ENCODE measurements at regions not wholly inside any gene's neighbourhood (a gene's known extent, or its start where the extent isn't known, plus 50 kb on each side); places are given as distances from the start of the nearest gene placed in this dataset.

- Histone ChIP-seq H3K4me1 (ENCODE audit: insufficient read depth, low read length) (no peaks in the 10 kb centered on the region; the same call in none of the 2 replicates), H3K27me3 (ENCODE audit: insufficient read depth, low read length) (no peaks in the 10 kb centered on the region), H2AK5ac (ENCODE audit: insufficient read length, low read length) (no peak overlapping the region), H3K27ac (ENCODE audit: insufficient read length, low read depth, low read length) (no peak overlapping the region), H2AFZ (ENCODE audit: low read length) (no peak overlapping the region), H3K79me2 (ENCODE audit: insufficient read depth, low read length) (peaks cover 4% of the 10 kb centered on the region; the same call in 1 of the 2 replicates), H3K14ac (ENCODE audit: insufficient read depth, low read length) (no peak overlapping the region), H4K8ac (replicated peaks; ENCODE audit: insufficient read length, low read depth, low read length) (no peak overlapping the region), H3K23me2 (ENCODE audit: insufficient read length, low read depth, low read length, poor library complexity, severe bottlenecking) (no peaks in the 10 kb centered on the region), H3K4ac (ENCODE audit: low read depth, low read length) (no peak overlapping the region), H3K9me3 (ENCODE audit: control insufficient read depth, low read depth, low read length) (no peaks in the 10 kb centered on the region), H3T11ph (ENCODE audit: low read length) (no peak overlapping the region), H3K23ac (ENCODE audit: insufficient read length, low read depth, low read length) (no peak overlapping the region), H2BK15ac (ENCODE audit: low read depth, low read length) (no peak overlapping the region), H3K79me1 (ENCODE audit: insufficient read depth, low read depth, low read length, poor library complexity, severe bottlenecking) (no peaks in the 10 kb centered on the region), H4K5ac (ENCODE audit: insufficient read length, low read depth, low read length) (no peak overlapping the region), H4K91ac (ENCODE audit: insufficient read length, low read depth, low read length) (no peak overlapping the region), H3K56ac (ENCODE audit: insufficient read length, low read depth, low read length) (no peak overlapping the region), H2BK120ac (ENCODE audit: low read depth, low read length, poor library complexity, severe bottlenecking) (no peak overlapping the region), H4K20me1 (ENCODE audit: control insufficient read depth, insufficient read depth, insufficient read length) (no peaks in the 10 kb centered on the region), H3K4me2 (ENCODE audit: insufficient read depth, insufficient read length, low read length) (no peak overlapping the region), H3K9ac (ENCODE audit: extremely low read depth, insufficient read length, low read length) (no peak overlapping the region), H2BK5ac (ENCODE audit: insufficient read length, low read length) (no peak overlapping the region), H2BK12ac (ENCODE audit: insufficient read length, low read depth, low read length) (no peak overlapping the region), H3K18ac (ENCODE audit: insufficient read length, low read depth, low read length) (no peak overlapping the region), H2BK20ac (ENCODE audit: low read depth, low read length, poor library complexity, severe bottlenecking) (no peak overlapping the region)
- Mint-ChIP-seq H3K9me3 (peaks cover 28 to 44% of the 10 kb centered on the region in 2 experiments), H3K36me3 (ENCODE audit: insufficient read depth in 1 of 3, low read depth in 3 of 3) (peaks cover 18 to 45% (median 20%) of the 10 kb centered on the region in 3 experiments), H3K27ac (0 out of 7 replicates have a peak overlapping the region, but pooled peaks of 1 of the 3 experiments have one; percentile 0), H3K27me3 (ENCODE audit: low read depth) (no peaks in the 10 kb centered on the region; the same call in 1 of the 2 replicates), H3K4me1 (peaks cover 7 to 10% of the 10 kb centered on the region in 2 experiments; a peak in 3 of 4 replicates), H3K4me3 (no peak overlapping the region)
- no CpG with 5 or more reads among the region's 4 CpGs for WGBS (ENCODE audit: extremely low coverage, insufficient read length, low lambda C conversion rate)
- no peak for DNase-seq
- no peak for TF ChIP-seq CTCF (conservative IDR thresholded peaks at IDR 0.05)
Measured at GRCh38 chrX:45749375-45749774, 548.7 kb upstream of the DIPK2B start.
